ENCODE measurements at regions not wholly inside any gene's neighbourhood (a gene's known extent, or its start where the extent isn't known, plus 50 kb on each side); places are given as distances from the start of the nearest gene placed in this dataset.

- TF ChIP-seq CTCF (IDR thresholded peaks at IDR 0.05; ENCODE audit: low read depth, low read length, poor library complexity, severe bottlenecking): no peak
- no peak for TF ChIP-seq EZH2phosphoT487 (IDR thresholded peaks at IDR 0.05; ENCODE audit: borderline replicate concordance, low read length)
Observed at GRCh38 chr7:127485482-127485881, 93.0 kb upstream of the ZNF800 start.
